SH-SY5Y (cell line): ENCODE measurements at regions not wholly inside any gene's neighbourhood (a gene's known extent, or its start where the extent isn't known, plus 50 kb on each side); places are given as distances from the start of the nearest gene placed in this dataset.

Experiments used
- GATA2 ChIP-seq: IDR thresholded peaks from 2 replicates; pipeline ENCODE4 v1.6.1; 2011; ENCODE audit warnings: mild to moderate bottlenecking, low read depth, low read length
- GATA3 ChIP-seq: IDR thresholded peaks from 2 replicates; pipeline ENCODE4 v1.6.1; 2011; ENCODE audit warnings: low read depth, mild to moderate bottlenecking, low read length, moderate library complexity

GRCh38 chr6:134647861-134648260 is 302.0 kb downstream of the ALDH8A1 start:
- no peak for TF ChIP-seq GATA2
- TF ChIP-seq GATA3, result no peak

GRCh38 chr6:134642819-134643218 is 307.1 kb downstream of the ALDH8A1 start:
- TF ChIP-seq GATA2, result no peak
- TF ChIP-seq GATA3, result no peak

DNA sequence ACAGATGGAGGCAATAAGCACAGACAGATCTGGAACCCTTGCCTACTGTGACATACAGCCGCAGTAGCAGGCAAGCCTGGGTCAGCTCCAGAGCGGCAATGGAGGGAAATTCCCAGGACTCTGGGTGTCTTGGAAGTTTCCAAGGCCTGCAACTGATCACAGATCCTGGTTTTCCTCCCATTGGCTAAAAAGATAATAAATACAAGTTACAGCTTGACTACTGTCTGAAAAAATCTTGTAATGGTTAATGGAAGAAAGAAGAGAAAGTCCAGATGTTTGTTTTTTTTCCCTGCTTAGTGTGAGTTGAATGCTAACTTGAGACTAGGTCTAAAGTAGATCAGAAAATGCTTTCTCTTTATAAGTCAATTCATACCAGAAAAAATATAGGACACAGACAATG is 307.6 kb downstream of the ALDH8A1 start:
- TF ChIP-seq GATA3, result no peak
- TF ChIP-seq GATA2, result no peak

- TF ChIP-seq GATA2 (no peak), GATA3 (no peak)
Observed at GRCh38 chr6:134640975-134641429, 308.9 kb downstream of the ALDH8A1 start.

DNA sequence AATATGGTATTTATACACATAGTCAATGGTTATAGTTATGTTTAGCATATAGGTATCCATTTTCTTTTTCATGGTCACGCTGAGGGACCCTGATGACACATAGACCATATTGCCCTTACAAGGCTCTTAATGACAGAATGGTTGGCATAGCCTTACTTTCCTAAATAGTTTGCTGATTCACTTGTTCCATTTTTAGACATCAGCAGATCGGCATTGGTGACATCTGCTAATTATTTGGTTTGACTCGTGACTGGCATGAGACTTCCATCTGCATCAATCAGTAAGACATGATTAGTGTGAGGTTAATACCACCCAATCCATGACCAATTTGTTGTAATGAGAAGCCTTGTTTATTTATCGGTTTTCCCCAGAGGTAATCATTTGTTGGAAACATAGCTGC is 309.7 kb downstream of the ALDH8A1 start:
- TF ChIP-seq GATA3 (no peak), GATA2 (no peak)

DNA sequence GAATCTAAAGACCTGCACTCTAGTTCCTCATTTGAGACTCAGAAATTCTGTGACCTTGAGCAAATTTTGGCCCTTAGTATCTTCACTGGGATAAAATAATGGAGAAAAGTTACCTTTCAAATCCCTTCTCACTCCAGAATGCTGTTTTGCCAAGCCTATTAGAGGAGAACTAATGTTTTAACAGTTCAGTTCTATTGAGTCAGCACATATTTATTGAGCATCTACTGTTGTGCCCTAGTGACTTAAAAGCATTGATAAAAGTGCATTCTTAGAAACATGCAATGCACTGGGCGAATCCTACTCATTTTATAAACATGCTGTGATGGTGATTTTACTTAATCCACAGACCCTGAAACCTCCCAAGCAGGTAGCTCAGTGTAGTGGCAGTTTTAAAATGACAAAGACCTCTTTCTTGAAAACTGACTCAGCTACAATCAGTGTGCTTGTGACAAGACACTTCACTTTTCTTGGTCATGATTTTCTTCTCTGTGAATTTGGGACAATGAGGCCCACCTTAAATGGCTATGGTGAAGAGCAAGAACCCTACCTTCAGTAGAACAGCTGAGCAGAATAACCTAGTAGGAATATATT is 312.0 kb downstream of the ALDH8A1 start:
- TF ChIP-seq GATA3 (no peak), GATA2 (no peak)

DNA sequence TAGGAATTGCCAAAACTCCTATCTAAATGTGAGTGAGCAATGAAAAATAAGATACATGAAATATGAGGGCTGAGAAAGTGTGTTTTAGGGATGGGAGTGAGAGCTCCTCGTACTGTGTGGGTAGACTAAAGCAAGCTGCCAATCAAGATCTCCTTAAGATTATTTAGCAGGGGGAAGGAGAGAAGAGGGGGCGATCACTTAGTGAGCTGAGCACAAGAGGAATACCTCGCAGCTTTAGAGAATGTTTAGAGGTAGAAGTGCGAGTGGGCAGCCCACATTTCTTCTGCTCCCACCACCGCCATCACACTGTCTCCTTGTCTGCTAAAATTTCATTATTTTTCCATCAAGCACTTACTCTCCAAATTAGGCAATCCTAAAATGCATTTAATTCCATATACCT is 312.6 kb downstream of the ALDH8A1 start:
- no peak for TF ChIP-seq GATA2
- TF ChIP-seq GATA3, result no peak

- TF ChIP-seq GATA3 (no peak), GATA2 (no peak)
Observed at GRCh38 chr6:134636186-134636799, 313.6 kb downstream of the ALDH8A1 start.

DNA sequence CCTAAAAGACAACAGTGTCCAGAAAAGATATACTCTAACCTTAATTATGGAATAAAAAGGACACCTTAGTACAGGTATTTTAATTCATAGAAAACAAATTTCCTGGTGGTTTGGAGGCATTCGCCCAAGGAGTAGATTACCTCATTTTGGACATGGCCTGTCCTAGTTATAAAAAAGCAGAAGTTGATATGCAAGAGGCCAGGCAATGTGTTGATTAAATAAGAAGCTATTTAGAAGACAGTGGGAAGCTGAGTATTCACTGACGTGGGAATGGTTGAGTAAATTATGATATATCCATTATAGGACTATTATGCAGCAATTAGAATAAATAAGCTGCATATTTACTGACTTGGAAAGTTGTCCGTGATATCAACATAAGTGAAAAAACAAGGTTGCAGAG is 314.9 kb downstream of the ALDH8A1 start:
- no peak for TF ChIP-seq GATA3

GRCh38 chr6:134634466-134634865 is 315.4 kb downstream of the ALDH8A1 start:
- TF ChIP-seq GATA2 (no peak), GATA3 (no peak)

DNA sequence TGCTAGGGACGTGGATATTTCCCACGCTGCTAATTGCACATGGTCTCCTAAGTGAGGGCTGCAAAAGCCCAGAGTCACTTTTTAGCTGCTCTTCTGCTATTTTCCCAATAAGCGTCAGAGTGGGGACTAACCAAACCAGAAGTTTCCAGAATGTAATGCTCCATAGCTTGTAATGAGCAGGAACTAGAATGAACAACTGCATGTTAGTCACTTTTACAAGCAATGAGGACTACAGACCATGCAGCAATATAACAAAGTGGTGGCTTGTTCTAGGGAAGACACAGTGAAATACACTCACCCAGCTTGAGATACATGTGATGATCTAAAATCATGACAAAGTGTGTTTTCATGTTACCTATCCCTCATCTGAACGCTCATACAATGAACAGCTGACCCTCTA is 314.1 kb upstream of the SGK1 start:
- TF ChIP-seq GATA2, result no peak
- TF ChIP-seq GATA3, result no peak

GRCh38 chr6:134631398-134631924 is 313.5 kb upstream of the SGK1 start:
- TF ChIP-seq GATA3, result no peak
- no peak for TF ChIP-seq GATA2

DNA sequence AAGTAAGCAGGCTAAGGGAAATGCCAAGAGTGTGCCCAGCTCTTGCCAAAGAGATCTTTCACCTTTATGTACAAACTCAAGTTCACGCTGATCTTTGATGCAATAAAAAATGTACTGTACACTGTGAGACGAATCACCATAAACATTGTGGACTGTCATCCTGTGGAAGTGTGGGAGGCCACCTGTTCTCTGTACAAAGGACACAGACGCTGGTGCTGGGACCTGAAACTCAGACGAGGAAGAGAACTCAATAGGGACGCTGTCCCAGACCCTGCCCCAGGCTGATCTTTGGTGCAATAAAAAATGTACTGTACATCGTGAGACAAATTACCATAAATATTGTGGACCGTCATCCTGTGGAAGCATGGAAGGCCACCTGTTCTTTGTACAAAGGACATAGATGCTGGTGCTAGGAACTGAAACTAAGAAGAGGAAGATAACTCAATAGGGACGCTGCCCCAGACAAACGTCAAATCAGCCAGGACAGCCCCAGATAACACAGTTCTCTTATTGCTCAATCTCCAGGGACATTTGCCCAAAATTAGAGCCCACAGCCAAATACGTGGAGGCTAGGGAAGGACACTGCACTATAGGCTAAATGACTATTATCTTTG is 312.7 kb upstream of the SGK1 start:
- TF ChIP-seq GATA3 (no peak), GATA2 (no peak; the same call in 1 of the 2 replicates)

DNA sequence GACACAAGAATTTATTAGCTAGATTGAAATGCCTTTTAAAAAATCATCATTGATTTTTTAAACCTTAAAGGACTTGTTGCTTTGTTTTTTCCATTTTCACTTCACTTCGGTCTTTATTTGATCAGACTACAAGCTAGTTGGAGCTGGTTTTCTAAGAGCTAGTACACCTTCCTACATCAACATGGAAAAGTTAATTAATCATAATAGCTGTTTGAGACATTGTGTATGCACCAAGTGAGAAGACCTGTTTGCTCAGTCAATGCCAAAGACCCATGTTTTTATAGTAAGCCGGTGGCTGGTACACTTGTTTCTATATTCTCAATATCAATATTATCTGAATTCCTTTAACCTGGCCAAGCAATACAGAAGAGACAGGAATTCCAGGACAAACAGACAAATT is 310.2 kb upstream of the SGK1 start:
- TF ChIP-seq GATA3 (no peak), GATA2 (no peak)

GRCh38 chr6:134627707-134628106 is 309.8 kb upstream of the SGK1 start:
- TF ChIP-seq GATA3, result no peak
- no peak for TF ChIP-seq GATA2
